ENCODE measurements at regions not wholly inside any gene's neighbourhood (a gene's known extent, or its start where the extent isn't known, plus 50 kb on each side); places are given as distances from the start of the nearest gene placed in this dataset.
"Not testable (repeated sequence)": the region's sequence is repeated elsewhere in the genome, so short reads cannot be mapped to it uniquely, and the experiment has no call there.

DNA sequence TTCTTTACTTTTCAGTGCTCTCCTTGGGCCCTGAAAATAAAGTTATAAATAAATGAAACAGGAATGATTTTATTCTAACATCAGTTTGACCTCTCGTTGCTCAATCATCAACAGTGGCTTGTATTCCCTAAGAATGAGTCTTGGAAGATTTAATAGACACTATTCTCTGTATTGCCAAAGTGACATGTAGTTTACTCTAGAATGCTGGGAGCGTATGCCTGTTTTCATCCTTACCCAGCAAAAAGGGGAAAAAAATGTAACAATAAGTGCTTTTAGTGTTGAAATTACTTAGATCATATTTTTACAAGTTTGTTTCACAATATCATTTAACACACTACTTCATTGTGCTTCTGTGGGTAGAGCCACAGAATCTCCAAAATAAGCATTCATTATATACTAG lies 240.6 kb upstream of the CWC22 start:
- Histone ChIP-seq H3K36me3 (ENCODE audit: low read depth, missing control alignments) (no peaks in the 10 kb centered on the region), H3K4me3 (no peak overlapping the region), H3K27me3 (no peaks in the 10 kb centered on the region), H3K9me3 (no peaks in the 10 kb centered on the region), H3K27ac (no peak overlapping the region), H3K4me1 (no peaks in the 10 kb centered on the region)
- intact Hi-C loops (cut with DNase I; ENCODE audit: low total_unique reads) = no loop called here
- no peak for DNase-seq
- TF ChIP-seq, protein P1, sequence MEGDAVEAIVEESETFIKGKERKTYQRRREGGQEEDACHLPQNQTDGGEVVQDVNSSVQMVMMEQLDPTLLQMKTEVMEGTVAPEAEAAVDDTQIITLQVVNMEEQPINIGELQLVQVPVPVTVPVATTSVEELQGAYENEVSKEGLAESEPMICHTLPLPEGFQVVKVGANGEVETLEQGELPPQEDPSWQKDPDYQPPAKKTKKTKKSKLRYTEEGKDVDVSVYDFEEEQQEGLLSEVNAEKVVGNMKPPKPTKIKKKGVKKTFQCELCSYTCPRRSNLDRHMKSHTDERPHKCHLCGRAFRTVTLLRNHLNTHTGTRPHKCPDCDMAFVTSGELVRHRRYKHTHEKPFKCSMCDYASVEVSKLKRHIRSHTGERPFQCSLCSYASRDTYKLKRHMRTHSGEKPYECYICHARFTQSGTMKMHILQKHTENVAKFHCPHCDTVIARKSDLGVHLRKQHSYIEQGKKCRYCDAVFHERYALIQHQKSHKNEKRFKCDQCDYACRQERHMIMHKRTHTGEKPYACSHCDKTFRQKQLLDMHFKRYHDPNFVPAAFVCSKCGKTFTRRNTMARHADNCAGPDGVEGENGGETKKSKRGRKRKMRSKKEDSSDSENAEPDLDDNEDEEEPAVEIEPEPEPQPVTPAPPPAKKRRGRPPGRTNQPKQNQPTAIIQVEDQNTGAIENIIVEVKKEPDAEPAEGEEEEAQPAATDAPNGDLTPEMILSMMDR (IDR thresholded peaks at IDR 0.05) = no peak
- TF ChIP-seq POLR2A (IDR thresholded peaks at IDR 0.05) = no peak
- WGBS, 2 donors = 83% methylated on average over 2 of the region's 2 CpGs

DNA sequence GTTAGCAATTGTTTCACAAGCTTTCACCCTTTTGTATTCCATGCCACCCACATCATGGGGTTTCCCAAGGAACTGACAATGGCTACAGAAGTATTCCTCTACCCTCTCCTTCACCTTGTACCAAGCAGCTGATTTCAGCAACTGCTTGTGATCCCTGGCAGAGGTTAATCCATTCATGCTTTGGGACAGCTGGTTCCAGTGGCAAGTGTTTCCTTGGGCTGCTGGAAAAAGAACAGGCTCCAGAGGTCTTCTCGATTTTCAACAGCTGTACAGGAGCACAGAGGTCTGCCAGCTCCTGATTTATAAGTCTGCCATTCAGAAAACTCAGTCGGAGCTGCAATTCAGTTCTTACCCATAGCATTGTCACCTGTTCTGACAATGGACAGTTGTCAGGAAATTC lies 239.2 kb upstream of the CWC22 start:
- Histone ChIP-seq H3K27ac (no peak overlapping the region), H3K4me3 (no peak overlapping the region), H3K27me3 (no peaks in the 10 kb centered on the region), H3K9me3 (no peaks in the 10 kb centered on the region), H3K36me3 (ENCODE audit: low read depth, missing control alignments) (no peaks in the 10 kb centered on the region), H3K4me1 (no peaks in the 10 kb centered on the region)
- intact Hi-C loops (cut with DNase I; ENCODE audit: low total_unique reads) = no loop called here
- DNase-seq = no peak
- TF ChIP-seq POLR2A (IDR thresholded peaks at IDR 0.05) = no peak
- 46 to 64% methylated on average over 2 of the region's 2 CpGs for WGBS, 2 donors

DNA sequence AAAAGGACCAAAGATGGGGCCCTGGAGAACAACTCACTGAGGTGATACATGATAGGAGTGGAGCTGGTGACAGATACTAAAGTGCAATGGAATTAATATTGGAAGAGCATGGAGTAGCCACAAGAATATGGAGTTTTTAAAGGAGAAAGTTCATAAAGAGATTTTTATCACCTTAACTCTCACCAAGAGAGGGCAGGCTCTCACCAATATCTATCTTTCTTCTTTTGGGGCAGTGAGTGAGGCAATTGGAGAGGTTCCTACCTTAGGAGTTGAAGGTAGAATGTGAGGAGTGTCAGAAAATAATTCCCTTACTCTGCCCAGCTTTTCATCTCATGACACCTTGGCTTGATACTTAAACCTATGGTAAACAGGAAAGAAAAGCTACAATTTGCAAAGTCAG lies 233.7 kb upstream of the CWC22 start:
- no peak for TF ChIP-seq POLR2A (IDR thresholded peaks at IDR 0.05)
- TF ChIP-seq, protein P1 (IDR thresholded peaks at IDR 0.05) = no peak
- Histone ChIP-seq H3K27ac (no peak overlapping the region), H3K4me3 (no peak overlapping the region), H3K4me1 (no peaks in the 10 kb centered on the region), H3K27me3 (no peaks in the 10 kb centered on the region), H3K9me3 (no peaks in the 10 kb centered on the region), H3K36me3 (ENCODE audit: low read depth, missing control alignments) (no peaks in the 10 kb centered on the region)
- no peak for DNase-seq
- intact Hi-C loops (cut with DNase I; ENCODE audit: low total_unique reads) = no loop called here

DNA sequence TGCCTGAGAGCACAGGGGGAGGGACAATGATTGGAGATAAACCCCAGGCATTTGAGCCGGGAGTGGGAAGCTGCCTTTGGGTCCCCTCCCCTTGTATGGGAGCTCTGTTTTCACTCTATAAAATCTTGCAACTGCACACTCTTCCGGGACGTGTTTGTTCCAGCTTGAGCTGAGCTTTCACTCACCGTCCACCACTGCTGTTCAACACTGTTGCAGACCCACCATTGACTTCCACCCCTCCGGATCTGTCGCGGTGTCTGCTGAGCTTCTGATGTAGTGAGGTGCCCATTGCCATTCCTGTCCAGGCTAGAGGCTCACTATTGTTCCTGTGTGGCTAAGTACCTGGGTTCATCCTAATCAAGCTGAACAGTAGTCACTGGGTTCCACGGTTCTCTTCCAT lies 231.6 kb upstream of the CWC22 start:
- DNase-seq = no peak
- no peaks in the 10 kb centered on the region for H3K27me3 ChIP-seq
- no peaks in the 10 kb centered on the region for H3K4me1 ChIP-seq
- no peak overlapping the region for H3K4me3 ChIP-seq
- no peaks in the 10 kb centered on the region for H3K9me3 ChIP-seq
- no peaks in the 10 kb centered on the region for H3K36me3 ChIP-seq (ENCODE audit: low read depth, missing control alignments)
- no peak overlapping the region for H3K27ac ChIP-seq
- intact Hi-C loops (cut with DNase I; ENCODE audit: low total_unique reads) = no loop called here
- TF ChIP-seq POLR2A (IDR thresholded peaks at IDR 0.05) = no peak
- TF ChIP-seq, protein P1 (IDR thresholded peaks at IDR 0.05) = no peak
- WGBS, 2 donors = 92 to 97% methylated on average over 5 to 8 of the region's 8 CpGs

DNA sequence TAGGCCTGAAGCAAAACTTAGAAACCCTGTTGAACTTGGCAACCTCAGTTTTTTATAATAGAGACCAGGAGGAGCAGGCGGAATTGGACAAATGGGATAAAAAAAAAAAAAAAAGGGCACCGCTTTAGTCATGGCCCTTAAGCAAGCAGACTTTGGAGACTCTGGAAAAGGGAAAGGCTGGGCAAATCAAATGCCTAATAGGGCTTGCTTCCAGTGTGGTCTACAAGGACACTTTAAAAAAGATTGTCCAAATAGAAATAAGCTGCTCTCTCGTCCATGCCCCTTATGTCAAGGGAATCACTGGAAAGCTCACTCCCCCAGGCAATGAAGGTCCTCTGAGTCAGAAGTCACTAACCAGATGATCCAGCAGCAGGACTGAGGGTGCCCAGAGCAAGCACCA lies 229.0 kb upstream of the CWC22 start:
- H3K9me3 ChIP-seq; intact Hi-C loops (cut with DNase I; ENCODE audit: low total_unique reads); H3K4me1 ChIP-seq; H3K4me3 ChIP-seq; H3K27me3 ChIP-seq; H3K36me3 ChIP-seq (ENCODE audit: low read depth, missing control alignments); H3K27ac ChIP-seq; DNase-seq: not testable (repeated sequence)
- 54 to 73% methylated on average over 3 of the region's 3 CpGs for WGBS, 2 donors

DNA sequence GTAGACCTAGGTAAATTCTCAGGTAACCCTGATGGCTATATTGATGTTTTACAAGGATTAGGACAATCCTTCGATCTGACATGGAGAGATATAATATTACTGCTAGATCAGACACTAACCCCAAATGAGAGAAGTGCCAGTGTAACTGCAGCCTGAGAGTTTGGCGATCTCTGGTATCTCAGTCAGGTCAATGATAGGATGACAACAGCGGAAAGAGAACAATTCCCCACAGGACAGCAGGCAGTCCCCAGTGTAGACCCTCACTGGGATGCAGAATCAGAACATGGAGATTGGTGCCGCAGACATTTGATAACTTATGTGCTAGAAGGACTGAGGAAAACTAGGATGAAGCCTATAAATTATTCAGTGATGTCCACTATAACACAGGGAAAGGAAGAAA lies 228.4 kb upstream of the CWC22 start:
- H3K9me3 ChIP-seq; H3K4me3 ChIP-seq; H3K27ac ChIP-seq; H3K4me1 ChIP-seq; H3K27me3 ChIP-seq; DNase-seq; H3K36me3 ChIP-seq (ENCODE audit: low read depth, missing control alignments); intact Hi-C loops (cut with DNase I; ENCODE audit: low total_unique reads): not testable (repeated sequence)
- WGBS, 2 donors = 81 to 93% methylated on average over 4 of the region's 4 CpGs

DNA sequence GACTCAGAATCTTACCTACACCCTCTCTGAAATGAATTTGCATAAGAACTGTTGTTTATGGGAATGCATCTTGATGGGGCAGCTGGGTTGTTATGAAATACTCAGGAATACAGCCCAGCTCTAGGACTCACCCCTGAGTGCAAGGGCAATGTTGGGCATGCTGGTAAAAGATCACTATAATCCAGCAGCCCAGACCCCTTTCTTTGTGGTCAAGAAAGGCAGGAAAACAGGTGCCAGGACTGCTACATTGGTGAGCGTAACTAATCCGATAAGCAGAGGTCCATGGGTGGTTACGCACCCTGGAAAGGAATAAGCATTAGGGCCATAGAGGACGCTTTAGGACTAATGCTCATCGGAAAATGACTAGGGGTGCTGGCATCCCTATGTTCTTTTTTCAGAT lies 227.9 kb upstream of the CWC22 start:
- H3K27me3 ChIP-seq; intact Hi-C loops (cut with DNase I; ENCODE audit: low total_unique reads); H3K4me1 ChIP-seq; H3K36me3 ChIP-seq (ENCODE audit: low read depth, missing control alignments); H3K9me3 ChIP-seq; H3K27ac ChIP-seq; H3K4me3 ChIP-seq; DNase-seq: not testable (repeated sequence)
- WGBS, 2 donors = 92 to 97% methylated on average over 5 of the region's 5 CpGs
